ENCODE measurements at regions not wholly inside any gene's neighbourhood (a gene's known extent, or its start where the extent isn't known, plus 50 kb on each side); places are given as distances from the start of the nearest gene placed in this dataset.

DNA sequence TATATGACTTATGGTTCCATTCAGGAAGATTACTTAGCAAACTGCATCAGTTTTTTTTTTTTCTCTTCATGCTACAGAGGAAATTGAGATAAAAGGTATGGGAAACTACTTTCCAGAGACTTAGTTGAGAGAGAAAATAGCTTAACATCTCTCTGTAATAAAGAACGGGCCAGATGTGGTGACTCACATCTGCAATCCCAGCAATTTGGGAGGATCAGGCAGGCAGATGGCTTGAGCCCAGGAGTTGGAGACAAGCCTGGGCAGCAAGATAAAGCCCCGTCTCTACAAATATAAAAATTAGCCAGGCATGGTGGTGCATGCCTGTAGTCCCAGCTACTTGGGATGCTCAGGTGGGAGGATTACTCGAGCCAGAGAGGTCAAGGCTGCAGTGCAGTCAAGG, 271.2 kb upstream of the TENM3 start:
- TF ChIP-seq POLR2A (IDR thresholded peaks at IDR 0.05; ENCODE audit: low read length) (no peak), GATA1 (IDR thresholded peaks at IDR 0.05; ENCODE audit: low read depth, low read length) (no peak)

Measured in erythroblast (primary cell).